Adipose tissue (tissue), 3 donors: ENCODE measurements at regions not wholly inside any gene's neighbourhood (a gene's known extent, or its start where the extent isn't known, plus 50 kb on each side); places are given as distances from the start of the nearest gene placed in this dataset.

Experiments
- H3K27ac ChIP-seq: one replicate; pipeline ENCODE4 v1.5.1; 2013; ENCODE audit warnings: low read depth, low read length
- WGBS, 3 donors: extraction: QIAGEN DNeasy Blood & Tissue Kit; methylation state at CpG; one replicate each; pipeline ENCODE4 v1.1.7; 2013; 5-methylcytosine and 5-hydroxymethylcytosine counted together
- donor health status: healthy with polysubstance abuse.
- donor health status: Bipolar disorder and iron deficiency.
- donor health status: healthy.

GRCh38 chr14:65237941-65238340 is 135.6 kb upstream of the MAX start:
- H3K27ac ChIP-seq = no peak overlapping the region
- WGBS, 3 donors = 78 to 81% (median 80%) methylated on average over 6 of the region's 6 CpGs

GRCh38 chr14:65238456-65238855 is 136.1 kb upstream of the MAX start:
- WGBS, 3 donors = 93 to 97% (median 93%) methylated on average over 6 of the region's 6 CpGs
- H3K27ac ChIP-seq = no peak overlapping the region

- 54 to 71% (median 58%) methylated on average over 10 of the region's 10 CpGs for whole genome bisulfite sequencing, 3 donors
- no peak overlapping the region for H3K27ac ChIP-seq
Measured at GRCh38 chr14:65239143-65239937, 137.0 kb upstream of the MAX start.

GRCh38 chr14:65239938-65240296 is 137.6 kb upstream of the MAX start:
- H3K27ac ChIP-seq = no peak overlapping the region
- WGBS, 3 donors = 77 to 86% (median 79%) methylated on average over 1 of the region's 1 CpG

GRCh38 chr14:65241125-65241752 is 138.9 kb upstream of the MAX start:
- no peak overlapping the region for H3K27ac ChIP-seq
- WGBS, 3 donors = 88 to 89% (median 88%) methylated on average over 9 of the region's 9 CpGs

- WGBS, 3 donors = 74 to 80% (median 78%) methylated on average over 4 of the region's 4 CpGs
- no peak overlapping the region for H3K27ac ChIP-seq
Measured at GRCh38 chr14:65242732-65243134, 140.4 kb upstream of the MAX start.

GRCh38 chr14:65243766-65244442 is 141.6 kb upstream of the MAX start:
- WGBS, 3 donors = 60 to 68% (median 62%) methylated on average over 7 of the region's 7 CpGs
- H3K27ac ChIP-seq = no peak overlapping the region

GRCh38 chr14:65249471-65250161 is 147.3 kb upstream of the MAX start:
- WGBS, 3 donors = 57 to 91% (median 82%) methylated on average over 5 of the region's 5 CpGs
- no peak overlapping the region for H3K27ac ChIP-seq

GRCh38 chr14:65250162-65250495 is 147.8 kb upstream of the MAX start:
- 32 to 93% (median 88%) methylated on average over 2 of the region's 2 CpGs for WGBS, 3 donors
- no peak overlapping the region for H3K27ac ChIP-seq

- H3K27ac ChIP-seq = no peak overlapping the region
- 54 to 92% (median 70%) methylated on average over 1 of the region's 1 CpG for WGBS, 3 donors
Measured at GRCh38 chr14:65251213-65251612, 148.9 kb upstream of the MAX start.

- H3K27ac ChIP-seq = no peak overlapping the region
- WGBS, 3 donors = 54 to 100% (median 94%) methylated on average over 1 of the region's 1 CpG
Measured at GRCh38 chr14:65252482-65253255, 150.4 kb upstream of the MAX start.

- H3K27ac ChIP-seq = no peak overlapping the region
- 47 to 79% (median 76%) methylated on average over 5 of the region's 5 CpGs for WGBS, 3 donors
Measured at GRCh38 chr14:65255029-65255545, 152.8 kb upstream of the MAX start.

GRCh38 chr14:65255583-65256461 is 153.5 kb upstream of the MAX start:
- no peak overlapping the region for H3K27ac ChIP-seq
- WGBS, 3 donors = 28 to 64% (median 63%) methylated on average over 8 of the region's 8 CpGs

GRCh38 chr14:65256714-65257113 is 154.4 kb upstream of the MAX start:
- WGBS, 3 donors = 87 to 98% (median 91%) methylated on average over 4 of the region's 4 CpGs
- no peak overlapping the region for H3K27ac ChIP-seq

- H3K27ac ChIP-seq = no peak overlapping the region
- WGBS, 3 donors = 83 to 88% (median 83%) methylated on average over 7 of the region's 7 CpGs
Measured at GRCh38 chr14:65257425-65257824, 155.1 kb upstream of the FUT8 start.

GRCh38 chr14:65258391-65258790 is 154.1 kb upstream of the FUT8 start:
- 53 to 69% (median 54%) methylated on average over 1 of the region's 1 CpG for WGBS, 3 donors
- H3K27ac ChIP-seq = no peak overlapping the region

GRCh38 chr14:65259000-65259399 is 153.5 kb upstream of the FUT8 start:
- H3K27ac ChIP-seq = no peak overlapping the region
- 95 to 100% (median 98%) methylated on average over 2 of the region's 2 CpGs for WGBS, 3 donors
